Posterior vena cava (tissue), 2 donors: ENCODE measurements at regions not wholly inside any gene's neighbourhood (a gene's known extent, or its start where the extent isn't known, plus 50 kb on each side); places are given as distances from the start of the nearest gene placed in this dataset.
"Not testable (repeated sequence)": the region's sequence is repeated elsewhere in the genome, so short reads cannot be mapped to it uniquely, and the experiment has no call there.

ENCODE experiments used
- DNase-seq: peaks from one replicate; pipeline ENCODE4 v3.0.0-alpha.2; 2020; ENCODE audit warnings: low spot score
- intact Hi-C, 2 donors: fragments of 100-400 bp; cut with DNase I; formaldehyde crosslinking; loops; one replicate each; pipeline versions ENCODE4 v1.14.1 to v1.14.2; 2022 to 2023
- donor health status: DM: yes; HTN: yes; CAD: no.
- donor health status: DM: yes; HTN: yes; CAD: no.

- intact Hi-C loops: no loop called here
- DNase-seq: no peak
These were observed 131.7 kb upstream of the ERRFI1 start for GRCh38 chr1:8157765-8158164.

- no peak for DNase-seq
- intact Hi-C loops: no loop called here
These were observed 129.5 kb upstream of the ERRFI1 start for GRCh38 chr1:8155528-8156186.

- intact Hi-C loops: no loop called here
- DNase-seq: no peak
These were observed 128.5 kb upstream of the ERRFI1 start for GRCh38 chr1:8154621-8155052.

GRCh38 chr1:8153961-8154360 lies 127.9 kb upstream of the ERRFI1 start:
- no peak for DNase-seq
- intact Hi-C loops: no loop called here

- DNase-seq: no peak
- intact Hi-C loops: no loop called here
These were observed 126.9 kb upstream of the ERRFI1 start for GRCh38 chr1:8152731-8153702.

GRCh38 chr1:8151647-8152046 lies 125.5 kb upstream of the ERRFI1 start:
- DNase-seq: no peak
- intact Hi-C loops: no loop called here

- intact Hi-C loops: loop anchor here in 1 of 2 donors (10.0 kb wide), 1 partner anchor 45 kb away; no protein-coding TSS in a partner anchor
- not testable (repeated sequence) for DNase-seq
These were observed 123.6 kb upstream of the ERRFI1 start for GRCh38 chr1:8149756-8150155.

- intact Hi-C loops: loop anchor here in 1 of 2 donors (10.0 kb wide), 1 partner anchor 47 kb away; no protein-coding TSS in a partner anchor
- no peak for DNase-seq
These were observed 121.8 kb upstream of the ERRFI1 start for GRCh38 chr1:8147956-8148355.

GRCh38 chr1:8146257-8146855 lies 120.2 kb upstream of the ERRFI1 start:
- no peak for DNase-seq
- intact Hi-C loops: loop anchor here in 1 of 2 donors (10.0 kb wide), 1 partner anchor 48 kb away; no protein-coding TSS in a partner anchor

- DNase-seq: no peak
These were observed 119.6 kb upstream of the ERRFI1 start for GRCh38 chr1:8145545-8146202.

GRCh38 chr1:8144323-8144722 lies 118.2 kb upstream of the ERRFI1 start:
- intact Hi-C loops: loop anchor here in 1 of 2 donors (10.0 kb wide), 1 partner anchor 50 kb away; no protein-coding TSS in a partner anchor
- DNase-seq: no peak

More at GRCh38 chr1:8145545-8146202, 119.6 kb upstream of the ERRFI1 start:
- intact Hi-C loops: loop anchor here in 1 of 2 donors (10.0 kb wide), 1 partner anchor 49 kb away; no protein-coding TSS in a partner anchor

- intact Hi-C loops: loop anchor here in 1 of 2 donors (10.0 kb wide), 1 partner anchor 52 kb away; no protein-coding TSS in a partner anchor
These were observed 117.0 kb upstream of the ERRFI1 start for GRCh38 chr1:8142955-8143629.

GRCh38 chr1:8139941-8140340 lies 113.8 kb upstream of the ERRFI1 start:
- DNase-seq: no peak
- intact Hi-C loops: loop anchor here (5.0 to 10.0 kb wide), 4 partner anchors 55 to 175 kb away; partner anchors contain the start of genes ERRFI1 (in 1 of the 2) and SLC45A1 (in 1 of the 2)

More at GRCh38 chr1:8142955-8143629, 117.0 kb upstream of the ERRFI1 start:
- DNase-seq: no peak

GRCh38 chr1:8139383-8139782 lies 113.3 kb upstream of the ERRFI1 start:
- DNase-seq: no peak

GRCh38 chr1:8138673-8139072 lies 112.6 kb upstream of the ERRFI1 start:
- intact Hi-C loops: loop anchor here (5.0 to 10.0 kb wide), 3 partner anchors 76 to 176 kb away; partner anchors contain the start of genes ERRFI1 (in 1 of the 2) and SLC45A1 (in 1 of the 2)
- no peak for DNase-seq

More at GRCh38 chr1:8139383-8139782, 113.3 kb upstream of the ERRFI1 start:
- intact Hi-C loops: loop anchor here (5.0 to 10.0 kb wide), 3 partner anchors 75 to 175 kb away; partner anchors contain the start of genes ERRFI1 (in 1 of the 2) and SLC45A1 (in 1 of the 2)

GRCh38 chr1:8137481-8138244 lies 111.6 kb upstream of the ERRFI1 start:
- no peak for DNase-seq
- intact Hi-C loops: loop anchor here (5.0 to 10.0 kb wide), 3 partner anchors 77 to 177 kb away; partner anchors contain the start of genes ERRFI1 (in 1 of the 2) and SLC45A1 (in 1 of the 2)

GRCh38 chr1:8136766-8137165 lies 110.7 kb upstream of the ERRFI1 start:
- intact Hi-C loops: loop anchor here (5.0 to 10.0 kb wide), 3 partner anchors 78 to 178 kb away; partner anchors contain the start of genes ERRFI1 (in 1 of the 2) and SLC45A1 (in 1 of the 2)
- no peak for DNase-seq
